ENCODE measurements at regions not wholly inside any gene's neighbourhood (a gene's known extent, or its start where the extent isn't known, plus 50 kb on each side); places are given as distances from the start of the nearest gene placed in this dataset.

DNA sequence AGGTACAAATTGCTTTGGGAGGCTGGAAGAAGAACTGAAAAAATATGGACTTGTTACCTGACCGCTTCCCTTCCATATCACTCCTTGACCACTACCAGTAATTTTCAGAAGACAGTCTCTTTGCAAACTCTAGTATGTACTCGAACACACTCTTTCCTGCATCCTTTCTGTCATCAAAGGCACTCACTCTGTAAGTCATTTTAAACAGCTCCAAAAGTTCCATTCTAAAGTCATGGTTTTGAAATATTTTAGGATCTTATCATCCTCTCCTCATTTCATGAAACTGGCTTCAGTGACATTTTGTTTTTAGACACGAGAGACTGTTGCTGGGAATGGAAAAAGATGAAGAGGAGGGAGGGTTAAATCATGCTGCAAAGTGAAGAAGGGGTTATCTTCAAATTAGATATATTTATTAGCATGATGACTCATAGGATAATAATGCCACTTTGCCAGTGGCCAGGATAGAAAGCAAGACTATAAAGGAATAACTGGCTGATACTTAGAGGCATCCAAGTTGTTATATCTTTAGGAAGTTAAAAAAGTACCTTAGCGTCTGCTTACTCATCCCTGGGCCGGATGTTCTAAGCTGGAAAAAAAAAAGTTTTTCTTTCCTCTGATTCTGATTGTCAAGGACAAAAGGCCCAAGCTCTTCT is 549.3 kb downstream of the METTL15 start:
- no peak for DNase-seq

DNA sequence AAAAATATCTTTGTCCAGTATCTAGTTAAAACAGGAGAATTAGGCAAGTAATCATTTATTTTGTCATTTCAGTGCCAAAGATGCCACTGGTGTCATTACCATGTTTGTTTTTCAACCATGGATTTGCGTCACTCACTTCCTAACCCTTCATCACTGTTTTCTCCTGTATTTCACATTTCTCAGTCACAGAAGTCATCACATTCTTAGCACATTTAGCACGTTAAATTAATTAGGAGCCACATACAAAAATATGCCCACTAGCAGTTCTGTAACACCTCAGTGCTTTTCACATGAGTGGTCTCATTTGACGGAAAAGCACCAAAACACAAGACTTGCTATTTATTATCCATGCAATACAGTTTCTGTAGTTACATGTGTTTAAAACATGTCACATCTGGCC is 546.0 kb downstream of the METTL15 start:
- no peak for DNase-seq

DNA sequence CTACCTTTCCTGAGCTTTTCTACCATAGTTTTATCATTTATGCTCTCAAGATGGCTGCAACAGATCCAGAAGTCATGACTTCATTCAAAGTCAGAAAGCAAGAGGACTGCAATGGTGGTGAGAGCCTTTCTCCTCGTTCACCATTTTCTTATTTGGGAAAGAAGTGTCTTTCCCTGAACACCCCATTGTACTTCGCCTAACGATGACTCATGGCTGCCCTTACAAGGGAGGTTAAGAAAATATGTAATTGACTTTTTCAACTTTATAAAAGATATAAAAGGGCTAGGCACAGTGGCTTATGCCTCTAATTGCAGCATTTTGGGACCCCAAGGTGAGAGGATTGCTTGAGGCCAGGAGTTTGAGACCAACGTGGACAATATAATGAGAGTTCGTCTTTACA is 541.7 kb downstream of the METTL15 start:
- DNase-seq = no peak

DNA sequence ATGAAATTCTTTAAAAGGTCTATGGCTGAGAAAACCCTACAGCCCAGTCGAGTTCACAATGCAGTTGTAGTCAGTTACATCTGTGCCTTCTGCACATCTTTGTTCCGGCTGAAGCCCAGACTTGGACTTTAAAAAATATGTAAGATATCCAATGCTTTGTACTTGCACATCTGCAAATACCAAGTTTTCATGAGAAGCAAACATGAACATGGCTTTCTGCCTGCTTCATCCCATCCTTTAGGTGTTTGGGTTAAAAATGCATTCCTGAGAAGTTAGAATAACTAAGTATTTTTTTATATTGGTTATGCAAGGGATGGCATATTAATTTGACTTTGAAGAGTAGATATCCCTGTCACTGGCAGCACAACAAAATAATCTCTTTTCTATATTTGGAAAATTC is 528.4 kb downstream of the METTL15 start:
- no peak for DNase-seq

DNA sequence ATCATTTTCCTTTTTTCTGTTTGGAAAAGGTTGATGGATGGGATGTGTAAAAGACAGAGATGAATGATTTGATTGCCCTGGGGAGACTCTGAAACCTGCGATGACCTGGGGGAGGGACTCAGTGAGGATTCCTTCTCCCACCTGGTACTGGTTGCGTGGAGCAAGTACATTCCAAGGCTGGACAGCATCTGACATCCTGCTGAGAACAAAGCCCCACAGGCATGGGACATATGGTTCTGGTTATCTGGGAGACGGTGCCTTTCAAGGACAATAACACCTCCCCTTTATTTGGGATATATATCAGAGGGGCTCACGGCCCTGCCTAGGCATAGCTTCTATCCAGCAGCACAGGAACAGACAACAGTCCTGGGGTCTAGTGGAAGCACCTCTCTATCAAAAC is 527.8 kb downstream of the METTL15 start:
- DNase-seq = no peak

DNA sequence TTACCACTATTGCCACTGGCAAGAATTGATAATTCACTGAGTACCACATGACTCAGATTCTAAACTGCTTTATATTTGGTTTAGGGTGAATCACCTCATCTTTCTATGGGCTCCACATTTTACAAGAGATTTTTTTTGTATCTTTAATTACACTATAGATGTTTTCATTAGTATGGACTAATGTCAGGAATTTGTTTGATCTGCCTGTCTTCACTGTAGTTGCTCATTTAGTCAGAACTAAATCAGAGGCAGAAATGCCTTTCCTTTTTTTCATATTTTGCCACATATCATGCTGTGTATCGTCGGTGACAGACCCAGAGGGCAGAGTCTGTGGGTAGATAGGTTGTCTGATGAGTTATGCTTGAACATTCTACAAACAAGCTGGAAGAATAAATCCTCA is 524.1 kb downstream of the METTL15 start:
- DNase-seq = no peak

DNA sequence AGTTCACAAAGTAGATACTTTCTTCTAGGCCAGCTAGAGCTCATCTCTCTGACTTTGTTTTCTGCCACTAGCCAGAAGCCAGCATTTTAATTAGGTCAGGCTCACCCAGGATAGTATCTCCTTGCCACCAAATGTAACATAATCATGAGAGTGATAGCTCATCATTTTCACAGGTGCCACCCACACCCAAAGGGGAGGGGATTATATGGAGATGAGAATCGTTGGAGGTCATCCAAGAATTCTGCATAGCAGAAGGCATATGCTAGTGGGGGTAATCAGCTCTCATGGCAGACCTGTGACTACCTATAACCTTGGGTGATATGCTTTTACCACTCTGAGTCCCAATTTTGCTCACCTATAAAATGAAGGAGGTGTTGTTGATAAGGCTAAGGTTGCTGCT is 523.0 kb downstream of the METTL15 start:
- no peak for DNase-seq

DNA sequence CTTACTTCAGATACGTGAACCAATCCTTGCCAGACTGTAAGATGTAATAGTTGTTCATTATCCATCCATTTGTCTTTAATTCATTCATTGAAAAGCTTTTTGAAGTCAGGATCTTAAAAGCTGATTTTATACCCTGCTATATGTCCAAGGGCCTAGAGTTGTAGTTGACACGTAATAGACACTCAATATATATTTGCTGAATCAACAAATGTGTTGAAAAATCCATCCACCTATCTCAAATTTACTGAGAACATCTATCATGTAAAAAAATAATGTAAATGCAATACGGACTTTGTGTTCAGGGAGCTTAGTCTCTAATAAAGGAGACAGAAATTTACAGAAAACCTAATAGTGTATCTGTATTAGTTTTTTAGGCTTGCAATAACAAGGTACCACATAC is 521.0 kb downstream of the METTL15 start:
- DNase-seq = no peak

DNA sequence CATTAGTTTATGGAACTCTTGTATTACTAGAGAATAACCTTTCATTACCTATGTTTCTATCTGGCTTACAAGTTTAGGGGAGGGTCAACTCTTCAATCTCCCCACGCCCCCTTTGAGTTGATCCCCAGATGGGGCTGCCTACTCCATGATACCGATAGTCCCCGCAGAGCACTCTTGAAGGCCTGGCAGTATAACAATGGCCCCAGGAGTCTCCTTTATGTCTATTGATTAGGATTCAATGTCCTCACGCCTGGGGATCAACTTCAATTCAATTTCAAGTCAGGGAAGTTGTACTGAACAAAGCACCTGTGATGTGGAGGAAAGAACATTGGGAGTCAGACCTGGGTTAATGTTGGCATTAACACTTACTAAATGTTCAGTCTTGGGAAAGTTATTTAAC is 520.2 kb downstream of the METTL15 start:
- no peak for DNase-seq

DNA sequence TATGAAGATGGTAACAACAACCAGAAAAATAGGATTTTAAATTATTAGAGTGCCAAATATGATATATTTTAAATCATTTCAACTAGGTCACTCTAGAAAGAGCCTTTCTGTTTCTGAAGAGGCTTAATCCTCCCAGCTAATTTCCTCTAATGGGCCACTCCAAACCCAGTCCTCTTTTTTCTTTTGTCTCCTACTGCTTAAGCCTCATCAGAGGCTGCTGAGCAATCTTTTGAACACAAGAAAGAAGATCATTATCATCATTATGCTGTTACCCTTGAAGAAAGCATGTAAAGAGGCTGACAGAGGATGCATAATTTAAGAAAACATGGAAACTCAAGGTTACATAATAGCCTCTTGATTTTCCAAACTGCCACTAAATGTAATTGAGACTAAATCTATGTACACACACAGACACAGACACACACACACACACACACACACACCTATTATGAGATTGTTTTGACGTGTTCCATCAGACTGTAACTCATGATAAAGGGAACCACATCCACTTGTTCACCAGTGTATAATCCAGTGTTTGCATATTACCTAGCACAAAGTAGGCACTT is 519.6 kb downstream of the METTL15 start:
- no peak for DNase-seq

DNA sequence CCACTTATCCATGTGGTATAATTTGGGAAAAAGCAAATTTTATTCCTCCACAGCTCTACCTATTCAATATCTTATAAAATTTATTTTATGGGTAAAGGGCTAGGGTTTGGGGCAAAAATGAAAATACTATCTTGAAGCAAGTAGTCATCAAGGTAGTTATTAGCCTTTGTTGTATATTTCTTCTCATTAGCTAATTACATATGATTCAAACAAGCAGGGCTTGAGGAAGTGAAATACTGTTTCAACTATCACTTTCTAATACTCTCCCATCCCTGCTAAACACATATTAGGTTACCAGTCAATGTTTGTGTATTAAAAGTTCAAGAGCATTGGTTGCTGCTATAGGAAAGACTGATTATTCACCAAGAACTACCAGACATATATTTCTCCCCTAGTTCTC is 517.3 kb downstream of the METTL15 start:
- no peak for DNase-seq

DNA sequence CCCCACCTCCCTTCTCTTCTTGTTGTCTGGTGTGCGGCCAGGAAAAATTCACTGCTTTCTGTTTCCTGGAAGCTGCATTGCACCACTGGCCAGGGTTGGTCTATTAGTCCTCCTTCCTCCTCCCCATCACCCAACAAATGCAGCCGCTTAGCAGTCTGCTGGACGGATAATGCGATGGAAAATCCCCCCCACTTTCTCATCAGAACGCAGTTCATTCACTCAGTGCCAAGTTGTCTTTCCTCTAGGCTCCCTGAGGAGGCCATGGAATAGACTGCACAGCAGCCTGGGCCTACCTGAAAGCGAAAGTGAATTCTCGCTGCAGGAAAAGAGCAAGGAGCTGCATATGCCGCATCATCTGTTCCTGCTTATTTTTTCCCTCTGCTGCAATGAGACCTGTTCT is 513.6 kb downstream of the METTL15 start:
- no peak for DNase-seq

DNA sequence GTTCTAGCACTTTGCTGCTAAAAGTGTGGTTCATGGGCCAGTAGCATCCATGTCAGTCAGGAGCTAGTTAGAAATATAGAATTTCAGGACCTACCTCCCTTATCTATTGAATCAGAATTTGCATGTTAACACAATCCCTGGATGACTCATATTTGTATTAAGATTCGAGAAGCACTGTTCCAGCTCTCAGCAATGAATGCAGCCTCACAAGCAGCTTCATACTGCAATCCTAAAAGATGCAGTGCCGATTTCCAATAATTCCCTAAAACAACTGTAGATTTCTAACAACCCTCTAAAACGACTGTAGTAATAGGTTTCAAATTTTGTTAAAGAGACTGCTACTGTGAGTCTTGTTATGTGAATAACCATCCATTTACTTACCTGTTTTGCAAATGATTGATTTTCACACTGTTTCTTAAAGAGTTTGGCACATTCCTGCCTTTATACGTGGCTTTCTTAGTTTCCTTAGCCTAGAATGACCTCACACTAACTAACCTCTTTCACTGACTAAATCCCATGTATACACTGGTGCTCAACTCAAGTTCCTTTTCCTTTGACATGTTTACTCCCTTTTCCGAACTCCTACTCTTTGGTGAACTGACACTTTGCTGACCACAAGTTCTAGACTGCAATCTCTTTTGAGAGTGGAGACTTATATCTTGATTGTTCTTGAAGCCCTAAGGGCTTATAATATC is 511.8 kb downstream of the METTL15 start:
- DNase-seq = no peak

DNA sequence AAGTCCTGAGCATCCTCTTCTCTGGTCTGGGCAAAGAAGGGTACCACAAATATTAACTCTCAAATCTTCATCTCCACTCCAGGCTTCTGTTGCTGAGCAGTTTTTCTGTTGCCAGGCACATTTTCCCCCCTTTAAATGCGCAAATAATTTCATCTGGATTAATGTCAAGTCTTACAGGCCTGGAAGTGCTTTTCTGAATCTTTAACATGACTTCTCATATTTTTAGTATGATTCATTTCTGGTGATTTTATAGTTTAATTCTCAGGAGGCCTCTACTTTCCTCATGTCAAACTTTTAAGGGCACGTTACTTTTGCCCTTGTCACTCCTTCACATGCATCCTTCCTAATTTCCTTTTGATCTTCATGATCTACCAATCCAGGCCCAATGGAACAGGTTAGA is 510.2 kb downstream of the METTL15 start:
- no peak for DNase-seq

DNA sequence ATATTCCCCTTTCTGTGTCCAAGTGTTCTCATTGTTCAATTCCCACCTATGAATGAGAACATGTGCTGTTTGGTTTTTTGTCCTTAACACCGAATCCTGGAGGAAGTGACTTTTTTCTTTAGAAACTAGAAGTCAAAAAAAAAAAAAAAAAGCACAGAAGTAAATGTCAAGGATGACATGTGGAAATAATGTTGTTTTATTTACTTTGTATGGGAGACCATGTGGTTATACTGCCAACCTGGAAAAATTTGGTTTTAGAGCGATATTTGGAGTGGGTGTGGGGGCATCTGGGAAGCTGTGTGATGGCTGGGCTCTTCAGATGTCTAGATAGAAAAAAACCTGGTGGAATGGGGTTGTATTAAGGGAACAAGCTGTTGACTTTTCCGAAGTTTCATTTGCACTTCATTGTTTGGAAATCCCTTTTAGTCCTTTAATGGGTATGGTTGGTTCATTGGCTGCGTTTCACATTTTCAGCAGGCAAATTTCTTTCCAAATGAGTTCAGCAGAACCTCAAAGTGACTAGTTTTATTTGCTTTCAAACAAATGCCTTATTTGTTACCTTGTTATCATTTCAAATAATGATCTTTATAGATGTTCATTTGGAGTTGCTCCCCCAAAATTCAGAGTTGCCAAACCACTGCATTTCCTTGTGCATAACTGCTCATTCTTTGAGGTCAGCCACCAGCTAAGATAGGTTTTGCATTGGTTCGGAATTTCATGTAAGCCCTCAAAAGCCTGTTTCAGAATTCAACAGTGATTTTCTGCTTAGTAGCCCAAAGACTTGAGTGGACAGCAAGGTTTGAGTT is 508.2 kb downstream of the METTL15 start:
- no peak for DNase-seq

DNA sequence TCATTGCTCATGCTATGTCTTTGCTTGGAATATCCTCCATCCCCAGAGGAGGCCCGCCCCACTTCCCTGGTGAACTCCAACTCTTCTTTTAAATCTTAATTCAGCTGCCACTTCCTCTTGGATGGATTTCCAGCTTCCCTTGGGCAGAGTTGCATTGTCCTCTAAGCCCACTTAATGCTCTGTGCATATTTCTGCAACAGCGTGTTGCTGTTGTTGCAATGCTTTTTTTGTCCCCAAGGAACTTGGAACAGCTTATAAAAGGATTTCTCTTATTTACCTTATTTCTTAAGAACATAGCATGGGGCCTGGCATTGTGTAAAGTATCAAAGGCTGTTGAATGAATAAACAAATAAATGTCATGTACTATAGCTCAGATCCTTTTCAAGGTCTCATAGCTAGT is 507.4 kb downstream of the METTL15 start:
- DNase-seq = no peak

DNA sequence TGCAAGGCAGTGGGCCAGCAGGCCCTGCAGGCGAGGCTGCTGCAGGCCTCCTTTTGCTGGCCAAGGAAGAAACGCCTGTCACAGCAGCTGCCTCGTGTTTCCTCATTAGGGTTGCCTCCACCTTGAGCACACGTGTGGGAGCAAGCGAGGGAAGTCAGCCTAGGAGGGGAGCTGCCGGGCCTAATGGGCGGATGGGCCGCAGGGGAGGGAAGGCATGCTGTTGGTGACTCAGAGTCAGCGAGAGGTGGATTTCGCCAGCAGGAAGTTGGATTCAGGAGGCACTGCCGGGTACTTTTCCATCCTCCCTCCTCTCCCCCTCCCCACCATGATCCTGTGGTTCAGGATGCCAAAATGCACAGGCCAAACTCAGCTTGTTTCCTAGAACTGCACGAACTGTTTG is 498.7 kb downstream of the METTL15 start:
- no peak for DNase-seq

DNA sequence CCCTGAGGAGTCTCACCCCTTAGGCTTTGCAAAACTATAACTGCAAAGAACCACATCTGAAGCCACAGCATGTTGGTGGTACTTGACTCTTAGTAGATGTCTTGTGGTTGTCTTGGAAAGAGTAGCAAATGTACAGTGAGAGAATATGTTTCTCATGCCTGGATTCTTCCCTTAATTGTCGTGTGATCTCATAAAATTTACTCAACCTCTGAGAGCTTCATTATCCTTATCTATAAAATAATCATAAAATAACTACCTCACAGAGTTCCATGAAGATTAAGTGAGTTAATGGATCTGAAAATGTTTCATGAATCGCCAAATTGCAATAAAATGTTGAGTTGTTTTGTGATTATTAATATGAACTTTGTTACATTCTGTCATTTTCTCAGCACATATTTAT is 491.5 kb downstream of the METTL15 start:
- no peak for DNase-seq

DNA sequence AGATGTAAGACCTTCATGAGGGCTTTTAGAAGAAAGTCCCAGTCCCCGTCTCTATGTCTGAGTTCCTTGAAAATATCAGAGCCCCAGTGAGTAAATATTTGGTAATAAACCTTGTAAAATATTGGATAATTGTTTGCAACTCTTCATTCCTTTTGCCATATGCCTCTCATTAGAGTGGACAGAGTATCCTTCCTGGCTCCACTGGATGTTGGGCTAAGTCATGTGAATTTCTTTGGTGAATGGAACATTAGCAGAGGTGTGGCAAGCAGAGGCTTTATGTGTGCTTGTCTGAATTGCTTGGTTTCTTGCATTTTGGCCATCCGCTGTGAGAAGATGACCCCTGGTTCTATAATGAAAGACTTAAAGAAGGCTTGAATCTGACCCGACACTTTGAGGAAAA is 490.3 kb downstream of the METTL15 start:
- DNase-seq = no peak

DNA sequence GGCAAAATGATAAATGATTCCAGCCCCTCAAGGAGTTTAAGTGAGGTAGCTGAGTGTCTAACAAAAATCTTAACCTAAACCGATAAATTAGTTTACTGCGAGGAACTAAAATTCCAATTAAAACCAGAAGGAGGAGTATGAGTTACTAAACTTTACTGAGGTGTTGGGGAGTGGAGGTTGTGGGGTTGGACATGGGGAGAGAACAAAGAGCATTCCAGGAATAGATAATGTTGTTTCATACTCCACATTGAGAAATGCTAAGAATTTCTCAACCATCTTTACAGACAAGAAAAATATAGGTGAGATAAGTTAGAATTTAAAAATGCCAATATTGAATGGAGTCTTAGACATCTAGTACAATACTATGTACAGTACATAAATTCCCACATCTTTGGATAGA is 488.6 kb downstream of the METTL15 start:
- DNase-seq = no peak

DNA sequence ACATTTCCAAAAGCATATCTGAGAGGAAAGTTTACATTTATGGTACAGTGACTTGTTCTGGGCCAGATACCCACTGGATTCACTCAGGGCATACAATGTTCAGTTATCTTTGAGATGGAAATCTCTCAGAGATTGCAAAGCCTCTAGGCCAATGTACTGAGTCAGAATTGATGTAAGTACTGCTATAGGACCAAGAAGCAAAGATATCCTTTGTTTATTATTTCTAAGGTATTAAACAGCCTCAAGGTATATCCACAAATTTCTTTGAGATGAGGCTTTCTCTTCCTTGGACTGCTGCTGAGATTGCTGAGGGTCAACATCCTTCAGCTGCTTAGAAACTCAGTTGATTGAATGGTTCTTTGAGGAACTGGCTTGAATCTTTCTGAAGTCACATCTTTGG is 484.0 kb downstream of the METTL15 start:
- no peak for DNase-seq

DNA sequence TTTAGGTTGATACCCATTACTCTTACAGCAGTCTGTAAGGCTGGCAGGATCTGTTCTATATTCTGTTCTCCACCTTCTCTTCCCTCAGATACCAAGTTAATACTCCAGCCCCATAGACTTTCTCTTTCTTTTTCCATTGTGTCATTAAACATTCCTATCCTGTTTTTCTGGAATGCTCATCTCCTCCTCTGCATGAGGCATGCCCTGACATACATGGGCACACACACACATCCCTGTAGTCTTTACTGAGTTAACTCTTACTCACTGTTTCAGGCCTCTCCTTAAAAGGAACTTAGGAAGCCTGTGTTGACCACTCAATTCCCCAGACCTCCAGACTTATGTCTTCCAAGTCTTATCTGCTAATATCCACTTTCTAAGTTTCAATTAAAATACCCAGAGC is 476.8 kb downstream of the METTL15 start:
- DNase-seq = no peak

DNA sequence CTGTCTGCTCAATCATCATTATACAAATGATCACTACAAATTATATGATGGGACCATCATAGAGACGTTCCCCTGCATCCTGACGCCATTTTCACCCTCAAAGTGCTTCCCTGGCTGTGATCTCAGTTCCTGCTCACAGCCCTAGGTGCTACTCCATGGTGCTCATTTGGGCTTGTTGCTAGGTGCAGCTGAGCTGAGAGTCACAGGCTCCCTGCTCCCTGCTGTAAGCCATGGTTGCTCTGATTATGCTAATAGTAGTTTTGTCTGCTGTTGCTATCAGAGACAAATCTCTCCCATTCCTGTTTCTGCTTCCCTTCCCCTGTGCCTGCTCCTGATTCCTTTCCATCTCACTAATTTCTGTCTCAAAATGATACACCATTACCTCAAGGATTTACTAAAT is 474.3 kb downstream of the METTL15 start:
- no peak for DNase-seq
